ENCODE measurements at regions not wholly inside any gene's neighbourhood (a gene's known extent, or its start where the extent isn't known, plus 50 kb on each side); places are given as distances from the start of the nearest gene placed in this dataset.

DNA sequence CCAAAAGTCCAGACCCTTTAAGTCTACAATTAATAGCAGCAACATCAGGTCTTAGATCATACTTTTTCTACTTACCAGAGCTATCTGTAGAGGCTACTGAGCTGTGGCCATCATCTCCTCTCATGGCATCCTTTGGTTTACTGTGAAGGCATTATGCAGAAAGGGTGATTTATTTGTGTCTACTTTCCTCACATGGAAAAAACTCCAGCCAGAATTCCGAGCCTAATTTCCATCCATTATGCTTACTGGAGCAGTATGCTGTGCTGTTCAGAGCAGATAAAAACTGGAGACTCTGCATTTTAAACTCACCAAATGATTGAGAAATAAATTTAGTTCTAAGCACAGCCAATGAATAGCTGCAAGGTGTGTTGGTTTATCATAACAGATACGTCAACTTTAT is 581.8 kb downstream of the ETS1 start:
- CTCF ChIA-PET = no interaction called here
- TF ChIP-seq ZNF423 (CRISPR knock-in tag; IDR thresholded peaks at IDR 0.05) = no peak
- TF ChIP-seq, protein P1, sequence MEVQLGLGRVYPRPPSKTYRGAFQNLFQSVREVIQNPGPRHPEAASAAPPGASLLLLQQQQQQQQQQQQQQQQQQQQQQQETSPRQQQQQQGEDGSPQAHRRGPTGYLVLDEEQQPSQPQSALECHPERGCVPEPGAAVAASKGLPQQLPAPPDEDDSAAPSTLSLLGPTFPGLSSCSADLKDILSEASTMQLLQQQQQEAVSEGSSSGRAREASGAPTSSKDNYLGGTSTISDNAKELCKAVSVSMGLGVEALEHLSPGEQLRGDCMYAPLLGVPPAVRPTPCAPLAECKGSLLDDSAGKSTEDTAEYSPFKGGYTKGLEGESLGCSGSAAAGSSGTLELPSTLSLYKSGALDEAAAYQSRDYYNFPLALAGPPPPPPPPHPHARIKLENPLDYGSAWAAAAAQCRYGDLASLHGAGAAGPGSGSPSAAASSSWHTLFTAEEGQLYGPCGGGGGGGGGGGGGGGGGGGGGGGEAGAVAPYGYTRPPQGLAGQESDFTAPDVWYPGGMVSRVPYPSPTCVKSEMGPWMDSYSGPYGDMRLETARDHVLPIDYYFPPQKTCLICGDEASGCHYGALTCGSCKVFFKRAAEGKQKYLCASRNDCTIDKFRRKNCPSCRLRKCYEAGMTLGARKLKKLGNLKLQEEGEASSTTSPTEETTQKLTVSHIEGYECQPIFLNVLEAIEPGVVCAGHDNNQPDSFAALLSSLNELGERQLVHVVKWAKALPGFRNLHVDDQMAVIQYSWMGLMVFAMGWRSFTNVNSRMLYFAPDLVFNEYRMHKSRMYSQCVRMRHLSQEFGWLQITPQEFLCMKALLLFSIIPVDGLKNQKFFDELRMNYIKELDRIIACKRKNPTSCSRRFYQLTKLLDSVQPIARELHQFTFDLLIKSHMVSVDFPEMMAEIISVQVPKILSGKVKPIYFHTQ (CRISPR knock-in tag; IDR thresholded peaks at IDR 0.05) = no peak
- TF ChIP-seq, protein P2, sequence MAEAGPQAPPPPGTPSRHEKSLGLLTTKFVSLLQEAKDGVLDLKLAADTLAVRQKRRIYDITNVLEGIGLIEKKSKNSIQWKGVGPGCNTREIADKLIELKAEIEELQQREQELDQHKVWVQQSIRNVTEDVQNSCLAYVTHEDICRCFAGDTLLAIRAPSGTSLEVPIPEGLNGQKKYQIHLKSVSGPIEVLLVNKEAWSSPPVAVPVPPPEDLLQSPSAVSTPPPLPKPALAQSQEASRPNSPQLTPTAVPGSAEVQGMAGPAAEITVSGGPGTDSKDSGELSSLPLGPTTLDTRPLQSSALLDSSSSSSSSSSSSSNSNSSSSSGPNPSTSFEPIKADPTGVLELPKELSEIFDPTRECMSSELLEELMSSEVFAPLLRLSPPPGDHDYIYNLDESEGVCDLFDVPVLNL (CRISPR knock-in tag; IDR thresholded peaks at IDR 0.05; ENCODE audit: borderline replicate concordance, low read depth) = no peak
- TF ChIP-seq, protein P3, sequence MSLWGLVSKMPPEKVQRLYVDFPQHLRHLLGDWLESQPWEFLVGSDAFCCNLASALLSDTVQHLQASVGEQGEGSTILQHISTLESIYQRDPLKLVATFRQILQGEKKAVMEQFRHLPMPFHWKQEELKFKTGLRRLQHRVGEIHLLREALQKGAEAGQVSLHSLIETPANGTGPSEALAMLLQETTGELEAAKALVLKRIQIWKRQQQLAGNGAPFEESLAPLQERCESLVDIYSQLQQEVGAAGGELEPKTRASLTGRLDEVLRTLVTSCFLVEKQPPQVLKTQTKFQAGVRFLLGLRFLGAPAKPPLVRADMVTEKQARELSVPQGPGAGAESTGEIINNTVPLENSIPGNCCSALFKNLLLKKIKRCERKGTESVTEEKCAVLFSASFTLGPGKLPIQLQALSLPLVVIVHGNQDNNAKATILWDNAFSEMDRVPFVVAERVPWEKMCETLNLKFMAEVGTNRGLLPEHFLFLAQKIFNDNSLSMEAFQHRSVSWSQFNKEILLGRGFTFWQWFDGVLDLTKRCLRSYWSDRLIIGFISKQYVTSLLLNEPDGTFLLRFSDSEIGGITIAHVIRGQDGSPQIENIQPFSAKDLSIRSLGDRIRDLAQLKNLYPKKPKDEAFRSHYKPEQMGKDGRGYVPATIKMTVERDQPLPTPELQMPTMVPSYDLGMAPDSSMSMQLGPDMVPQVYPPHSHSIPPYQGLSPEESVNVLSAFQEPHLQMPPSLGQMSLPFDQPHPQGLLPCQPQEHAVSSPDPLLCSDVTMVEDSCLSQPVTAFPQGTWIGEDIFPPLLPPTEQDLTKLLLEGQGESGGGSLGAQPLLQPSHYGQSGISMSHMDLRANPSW (CRISPR knock-in tag; conservative IDR thresholded peaks at IDR 0.05; ENCODE audit: low read depth) = no peak
- no peak for TF ChIP-seq GABPB1 (CRISPR knock-in tag; IDR thresholded peaks at IDR 0.05)
- TF ChIP-seq, protein P4, sequence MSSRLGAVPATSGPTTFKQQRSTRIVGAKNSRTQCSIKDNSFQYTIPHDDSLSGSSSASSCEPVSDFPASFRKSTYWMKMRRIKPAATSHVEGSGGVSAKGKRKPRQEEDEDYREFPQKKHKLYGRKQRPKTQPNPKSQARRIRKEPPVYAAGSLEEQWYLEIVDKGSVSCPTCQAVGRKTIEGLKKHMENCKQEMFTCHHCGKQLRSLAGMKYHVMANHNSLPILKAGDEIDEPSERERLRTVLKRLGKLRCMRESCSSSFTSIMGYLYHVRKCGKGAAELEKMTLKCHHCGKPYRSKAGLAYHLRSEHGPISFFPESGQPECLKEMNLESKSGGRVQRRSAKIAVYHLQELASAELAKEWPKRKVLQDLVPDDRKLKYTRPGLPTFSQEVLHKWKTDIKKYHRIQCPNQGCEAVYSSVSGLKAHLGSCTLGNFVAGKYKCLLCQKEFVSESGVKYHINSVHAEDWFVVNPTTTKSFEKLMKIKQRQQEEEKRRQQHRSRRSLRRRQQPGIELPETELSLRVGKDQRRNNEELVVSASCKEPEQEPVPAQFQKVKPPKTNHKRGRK (CRISPR knock-in tag; IDR thresholded peaks at IDR 0.05; ENCODE audit: borderline replicate concordance) = no peak
- TF ChIP-seq, protein P5, sequence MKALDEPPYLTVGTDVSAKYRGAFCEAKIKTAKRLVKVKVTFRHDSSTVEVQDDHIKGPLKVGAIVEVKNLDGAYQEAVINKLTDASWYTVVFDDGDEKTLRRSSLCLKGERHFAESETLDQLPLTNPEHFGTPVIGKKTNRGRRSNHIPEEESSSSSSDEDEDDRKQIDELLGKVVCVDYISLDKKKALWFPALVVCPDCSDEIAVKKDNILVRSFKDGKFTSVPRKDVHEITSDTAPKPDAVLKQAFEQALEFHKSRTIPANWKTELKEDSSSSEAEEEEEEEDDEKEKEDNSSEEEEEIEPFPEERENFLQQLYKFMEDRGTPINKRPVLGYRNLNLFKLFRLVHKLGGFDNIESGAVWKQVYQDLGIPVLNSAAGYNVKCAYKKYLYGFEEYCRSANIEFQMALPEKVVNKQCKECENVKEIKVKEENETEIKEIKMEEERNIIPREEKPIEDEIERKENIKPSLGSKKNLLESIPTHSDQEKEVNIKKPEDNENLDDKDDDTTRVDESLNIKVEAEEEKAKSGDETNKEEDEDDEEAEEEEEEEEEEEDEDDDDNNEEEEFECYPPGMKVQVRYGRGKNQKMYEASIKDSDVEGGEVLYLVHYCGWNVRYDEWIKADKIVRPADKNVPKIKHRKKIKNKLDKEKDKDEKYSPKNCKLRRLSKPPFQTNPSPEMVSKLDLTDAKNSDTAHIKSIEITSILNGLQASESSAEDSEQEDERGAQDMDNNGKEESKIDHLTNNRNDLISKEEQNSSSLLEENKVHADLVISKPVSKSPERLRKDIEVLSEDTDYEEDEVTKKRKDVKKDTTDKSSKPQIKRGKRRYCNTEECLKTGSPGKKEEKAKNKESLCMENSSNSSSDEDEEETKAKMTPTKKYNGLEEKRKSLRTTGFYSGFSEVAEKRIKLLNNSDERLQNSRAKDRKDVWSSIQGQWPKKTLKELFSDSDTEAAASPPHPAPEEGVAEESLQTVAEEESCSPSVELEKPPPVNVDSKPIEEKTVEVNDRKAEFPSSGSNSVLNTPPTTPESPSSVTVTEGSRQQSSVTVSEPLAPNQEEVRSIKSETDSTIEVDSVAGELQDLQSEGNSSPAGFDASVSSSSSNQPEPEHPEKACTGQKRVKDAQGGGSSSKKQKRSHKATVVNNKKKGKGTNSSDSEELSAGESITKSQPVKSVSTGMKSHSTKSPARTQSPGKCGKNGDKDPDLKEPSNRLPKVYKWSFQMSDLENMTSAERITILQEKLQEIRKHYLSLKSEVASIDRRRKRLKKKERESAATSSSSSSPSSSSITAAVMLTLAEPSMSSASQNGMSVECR (CRISPR knock-in tag; IDR thresholded peaks at IDR 0.05; ENCODE audit: borderline replicate concordance) = no peak
- Mint-ChIP-seq H3K4me1 (peaks cover 8% of the 10 kb centered on the region; the same call in 1 of the 2 replicates), H3K36me3 (peaks cover 25% of the 10 kb centered on the region), H3K9me3 (peaks cover 44% of the 10 kb centered on the region), H3K27me3 (ENCODE audit: low read depth) (0 out of 2 replicates have a peak, but pooled peaks cover under 1% of the 10 kb centered on the region), H3K27ac (no peak overlapping the region), H3K4me3 (no peak overlapping the region)
- ATAC-seq (no peak), DNase-seq (ENCODE audit: low spot score) (no peak)
- POLR2A ChIA-PET = no interaction called here

DNA sequence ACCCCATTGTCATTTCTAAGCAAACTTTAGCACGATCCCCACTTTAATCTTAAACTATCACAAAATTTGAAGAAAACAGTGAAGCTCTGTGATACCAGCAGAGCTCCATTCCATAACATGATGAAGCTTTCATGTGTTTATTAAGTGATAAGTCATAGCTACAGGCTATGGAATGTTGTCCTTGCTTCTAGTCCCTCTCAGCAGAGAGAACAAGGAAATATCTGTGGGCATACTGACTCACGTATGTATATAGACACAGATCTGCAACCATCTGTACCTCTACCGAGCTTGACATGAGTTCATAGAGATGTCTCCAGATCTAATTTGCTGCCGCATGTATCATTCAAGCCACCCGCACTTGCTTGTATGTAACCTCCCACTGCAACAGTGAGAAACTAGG is 588.9 kb downstream of the ETS1 start:
- 0 out of 2 replicates have a peak, but pooled peaks cover 3% of the 10 kb centered on the region for H3K9me3 Mint-ChIP-seq
- ChIA-PET CTCF (no interaction called here), POLR2A (no interaction called here)
- H3K4me1 Mint-ChIP-seq = no peaks in the 10 kb centered on the region
- no peaks in the 10 kb centered on the region for H3K36me3 Mint-ChIP-seq
- H3K4me3 Mint-ChIP-seq = no peak overlapping the region
- H3K27me3 Mint-ChIP-seq (ENCODE audit: low read depth) = no peaks in the 10 kb centered on the region
- DNase-seq (ENCODE audit: low spot score) (no peak), ATAC-seq (no peak)
- no peak overlapping the region for H3K27ac Mint-ChIP-seq
- TF ChIP-seq FOXP1 (CRISPR knock-in tag; IDR thresholded peaks at IDR 0.05; ENCODE audit: borderline replicate concordance) = no peak
- TF ChIP-seq, protein P6, sequence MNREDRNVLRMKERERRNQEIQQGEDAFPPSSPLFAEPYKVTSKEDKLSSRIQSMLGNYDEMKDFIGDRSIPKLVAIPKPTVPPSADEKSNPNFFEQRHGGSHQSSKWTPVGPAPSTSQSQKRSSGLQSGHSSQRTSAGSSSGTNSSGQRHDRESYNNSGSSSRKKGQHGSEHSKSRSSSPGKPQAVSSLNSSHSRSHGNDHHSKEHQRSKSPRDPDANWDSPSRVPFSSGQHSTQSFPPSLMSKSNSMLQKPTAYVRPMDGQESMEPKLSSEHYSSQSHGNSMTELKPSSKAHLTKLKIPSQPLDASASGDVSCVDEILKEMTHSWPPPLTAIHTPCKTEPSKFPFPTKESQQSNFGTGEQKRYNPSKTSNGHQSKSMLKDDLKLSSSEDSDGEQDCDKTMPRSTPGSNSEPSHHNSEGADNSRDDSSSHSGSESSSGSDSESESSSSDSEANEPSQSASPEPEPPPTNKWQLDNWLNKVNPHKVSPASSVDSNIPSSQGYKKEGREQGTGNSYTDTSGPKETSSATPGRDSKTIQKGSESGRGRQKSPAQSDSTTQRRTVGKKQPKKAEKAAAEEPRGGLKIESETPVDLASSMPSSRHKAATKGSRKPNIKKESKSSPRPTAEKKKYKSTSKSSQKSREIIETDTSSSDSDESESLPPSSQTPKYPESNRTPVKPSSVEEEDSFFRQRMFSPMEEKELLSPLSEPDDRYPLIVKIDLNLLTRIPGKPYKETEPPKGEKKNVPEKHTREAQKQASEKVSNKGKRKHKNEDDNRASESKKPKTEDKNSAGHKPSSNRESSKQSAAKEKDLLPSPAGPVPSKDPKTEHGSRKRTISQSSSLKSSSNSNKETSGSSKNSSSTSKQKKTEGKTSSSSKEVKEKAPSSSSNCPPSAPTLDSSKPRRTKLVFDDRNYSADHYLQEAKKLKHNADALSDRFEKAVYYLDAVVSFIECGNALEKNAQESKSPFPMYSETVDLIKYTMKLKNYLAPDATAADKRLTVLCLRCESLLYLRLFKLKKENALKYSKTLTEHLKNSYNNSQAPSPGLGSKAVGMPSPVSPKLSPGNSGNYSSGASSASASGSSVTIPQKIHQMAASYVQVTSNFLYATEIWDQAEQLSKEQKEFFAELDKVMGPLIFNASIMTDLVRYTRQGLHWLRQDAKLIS (CRISPR knock-in tag; IDR thresholded peaks at IDR 0.05; ENCODE audit: borderline replicate concordance) = no peak
- TF ChIP-seq, protein P7, sequence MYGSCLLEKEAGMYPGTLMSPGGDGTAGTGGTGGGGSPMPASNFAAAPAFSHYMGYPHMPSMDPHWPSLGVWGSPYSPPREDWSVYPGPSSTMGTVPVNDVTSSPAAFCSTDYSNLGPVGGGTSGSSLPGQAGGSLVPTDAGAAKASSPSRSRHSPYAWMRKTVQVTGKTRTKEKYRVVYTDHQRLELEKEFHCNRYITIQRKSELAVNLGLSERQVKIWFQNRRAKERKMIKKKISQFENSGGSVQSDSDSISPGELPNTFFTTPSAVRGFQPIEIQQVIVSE (CRISPR knock-in tag; IDR thresholded peaks at IDR 0.05; ENCODE audit: borderline replicate concordance) = no peak
- TF ChIP-seq, protein P8, sequence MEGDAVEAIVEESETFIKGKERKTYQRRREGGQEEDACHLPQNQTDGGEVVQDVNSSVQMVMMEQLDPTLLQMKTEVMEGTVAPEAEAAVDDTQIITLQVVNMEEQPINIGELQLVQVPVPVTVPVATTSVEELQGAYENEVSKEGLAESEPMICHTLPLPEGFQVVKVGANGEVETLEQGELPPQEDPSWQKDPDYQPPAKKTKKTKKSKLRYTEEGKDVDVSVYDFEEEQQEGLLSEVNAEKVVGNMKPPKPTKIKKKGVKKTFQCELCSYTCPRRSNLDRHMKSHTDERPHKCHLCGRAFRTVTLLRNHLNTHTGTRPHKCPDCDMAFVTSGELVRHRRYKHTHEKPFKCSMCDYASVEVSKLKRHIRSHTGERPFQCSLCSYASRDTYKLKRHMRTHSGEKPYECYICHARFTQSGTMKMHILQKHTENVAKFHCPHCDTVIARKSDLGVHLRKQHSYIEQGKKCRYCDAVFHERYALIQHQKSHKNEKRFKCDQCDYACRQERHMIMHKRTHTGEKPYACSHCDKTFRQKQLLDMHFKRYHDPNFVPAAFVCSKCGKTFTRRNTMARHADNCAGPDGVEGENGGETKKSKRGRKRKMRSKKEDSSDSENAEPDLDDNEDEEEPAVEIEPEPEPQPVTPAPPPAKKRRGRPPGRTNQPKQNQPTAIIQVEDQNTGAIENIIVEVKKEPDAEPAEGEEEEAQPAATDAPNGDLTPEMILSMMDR (IDR thresholded peaks at IDR 0.05) = no peak
- TF ChIP-seq RORB (CRISPR knock-in tag; IDR thresholded peaks at IDR 0.05) = no peak
- TF ChIP-seq NFATC4 (CRISPR knock-in tag; IDR thresholded peaks at IDR 0.05) = no peak
- TF ChIP-seq, protein P9, sequence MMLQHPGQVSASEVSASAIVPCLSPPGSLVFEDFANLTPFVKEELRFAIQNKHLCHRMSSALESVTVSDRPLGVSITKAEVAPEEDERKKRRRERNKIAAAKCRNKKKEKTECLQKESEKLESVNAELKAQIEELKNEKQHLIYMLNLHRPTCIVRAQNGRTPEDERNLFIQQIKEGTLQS (CRISPR knock-in tag; conservative IDR thresholded peaks at IDR 0.05) = no peak

All from WTC11 (cell line).